AG04450 (cell line): ENCODE measurements at regions not wholly inside any gene's neighbourhood (a gene's known extent, or its start where the extent isn't known, plus 50 kb on each side); places are given as distances from the start of the nearest gene placed in this dataset.

Experiments used
- CTCF ChIA-PET: fragments of 300-600, 350-600 bp; formaldehyde crosslinking; extraction: SDS; loops from one replicate; lab custom pipeline; 2022; ENCODE audit warnings: antibody characterized with exemption, inconsistent platforms; lab: Charles Lee
- POLR2A ChIA-PET: fragments of 350-600 bp; formaldehyde crosslinking; extraction: SDS; loops from one replicate; lab custom pipeline; 2021; ENCODE audit warnings: antibody characterized with exemption, inconsistent platforms; lab: Yijun Ruan, JAX
- DNase-seq: peaks from one replicate; pipeline ENCODE4 v3.0.0-alpha.2; 2011; ENCODE audit warnings: low read depth, low spot score
- H3K27ac ChIP-seq: one replicate; pipeline ENCODE4 v1.5.1; 2012; ENCODE audit warnings: low read depth, low read length, control low read depth
- H3K27me3 ChIP-seq: one replicate; pipeline ENCODE4 v1.6.0; 2012; ENCODE audit warnings: low read length; ENCODE audit not compliant: control insufficient read depth, insufficient read depth
- H3K4me3 ChIP-seq: 2 replicates; pipeline ENCODE4 v1.5.1; 2011; ENCODE audit warnings: mild to moderate bottlenecking, low read depth, low read length, control low read depth
- H3K9me3 ChIP-seq: 2 replicates; pipeline ENCODE4 v1.5.1; 2012; ENCODE audit warnings: low read length; ENCODE audit not compliant: control insufficient read depth, insufficient read depth
- TF ChIP-seq, protein P1 (sequence below): IDR thresholded peaks from 2 replicates; pipeline ENCODE4 v1.5.1; 2011; ENCODE audit warnings: low read depth, low read length, control low read depth, inconsistent platforms

DNA sequence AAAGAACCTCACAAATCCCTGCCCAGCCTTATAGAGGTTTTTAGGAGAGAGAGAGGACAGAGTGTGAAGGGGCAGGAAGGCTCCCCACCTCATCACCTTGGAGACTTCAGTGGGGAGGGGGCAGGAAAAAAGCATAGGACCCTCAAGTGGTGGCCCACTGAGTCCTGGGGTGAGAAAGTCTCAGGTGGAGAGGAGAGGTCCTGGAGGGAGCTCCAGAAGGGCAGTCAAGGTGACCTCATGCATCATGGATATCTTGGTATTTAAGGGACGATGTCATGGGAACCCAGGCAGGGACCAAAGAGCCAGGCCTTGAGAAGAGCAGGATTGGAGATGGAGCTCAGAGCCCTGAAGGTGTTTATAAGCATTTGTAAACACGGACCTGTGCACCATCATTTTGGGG lies 204.5 kb downstream of the SLC4A3 start:
- H3K27ac ChIP-seq, result no peak overlapping the region
- ChIA-PET CTCF (no interaction called here), POLR2A (no interaction called here)

DNA sequence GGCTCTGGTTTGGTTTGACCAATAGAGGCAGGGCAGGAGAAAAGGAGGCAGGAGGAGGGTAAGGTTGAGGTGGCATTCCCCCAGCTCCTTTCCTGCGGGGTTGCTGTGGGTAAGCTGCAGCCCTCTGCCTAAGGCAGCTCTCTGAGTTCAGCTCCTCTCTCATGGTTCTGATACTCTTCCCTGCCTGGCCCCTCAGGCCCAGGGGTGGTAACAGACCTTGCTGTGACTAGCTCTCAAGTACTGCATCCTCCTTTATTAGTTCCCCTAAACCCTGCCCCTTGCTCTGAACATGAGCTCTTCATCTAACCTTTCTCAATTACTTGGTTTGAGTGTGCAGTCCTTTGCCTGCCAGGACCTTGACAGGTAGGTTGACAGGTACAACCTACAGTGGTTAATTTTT lies 205.5 kb downstream of the SLC4A3 start:
- Histone ChIP-seq H3K27me3 (peaks cover 5% of the 10 kb centered on the region), H3K27ac (no peak overlapping the region), H3K4me3 (no peak overlapping the region), H3K9me3 (no peaks in the 10 kb centered on the region)
- POLR2A ChIA-PET, result no interaction called here
- TF ChIP-seq, protein P1, sequence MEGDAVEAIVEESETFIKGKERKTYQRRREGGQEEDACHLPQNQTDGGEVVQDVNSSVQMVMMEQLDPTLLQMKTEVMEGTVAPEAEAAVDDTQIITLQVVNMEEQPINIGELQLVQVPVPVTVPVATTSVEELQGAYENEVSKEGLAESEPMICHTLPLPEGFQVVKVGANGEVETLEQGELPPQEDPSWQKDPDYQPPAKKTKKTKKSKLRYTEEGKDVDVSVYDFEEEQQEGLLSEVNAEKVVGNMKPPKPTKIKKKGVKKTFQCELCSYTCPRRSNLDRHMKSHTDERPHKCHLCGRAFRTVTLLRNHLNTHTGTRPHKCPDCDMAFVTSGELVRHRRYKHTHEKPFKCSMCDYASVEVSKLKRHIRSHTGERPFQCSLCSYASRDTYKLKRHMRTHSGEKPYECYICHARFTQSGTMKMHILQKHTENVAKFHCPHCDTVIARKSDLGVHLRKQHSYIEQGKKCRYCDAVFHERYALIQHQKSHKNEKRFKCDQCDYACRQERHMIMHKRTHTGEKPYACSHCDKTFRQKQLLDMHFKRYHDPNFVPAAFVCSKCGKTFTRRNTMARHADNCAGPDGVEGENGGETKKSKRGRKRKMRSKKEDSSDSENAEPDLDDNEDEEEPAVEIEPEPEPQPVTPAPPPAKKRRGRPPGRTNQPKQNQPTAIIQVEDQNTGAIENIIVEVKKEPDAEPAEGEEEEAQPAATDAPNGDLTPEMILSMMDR, result no peak
- CTCF ChIA-PET, result interaction anchor here (0.6 to 1.2 kb wide), 2 partner anchors 13 to 291 kb away, joined by 3 read pairs; no protein-coding TSS in a partner anchor
- no peak for DNase-seq

More for the DNA sequence above, 204.5 kb downstream of the SLC4A3 start:
- no peaks in the 10 kb centered on the region for H3K9me3 ChIP-seq
- TF ChIP-seq, protein P1, result no peak
- H3K4me3 ChIP-seq, result no peak overlapping the region
- H3K27me3 ChIP-seq, result peaks cover 5% of the 10 kb centered on the region
- DNase-seq, result no peak

DNA sequence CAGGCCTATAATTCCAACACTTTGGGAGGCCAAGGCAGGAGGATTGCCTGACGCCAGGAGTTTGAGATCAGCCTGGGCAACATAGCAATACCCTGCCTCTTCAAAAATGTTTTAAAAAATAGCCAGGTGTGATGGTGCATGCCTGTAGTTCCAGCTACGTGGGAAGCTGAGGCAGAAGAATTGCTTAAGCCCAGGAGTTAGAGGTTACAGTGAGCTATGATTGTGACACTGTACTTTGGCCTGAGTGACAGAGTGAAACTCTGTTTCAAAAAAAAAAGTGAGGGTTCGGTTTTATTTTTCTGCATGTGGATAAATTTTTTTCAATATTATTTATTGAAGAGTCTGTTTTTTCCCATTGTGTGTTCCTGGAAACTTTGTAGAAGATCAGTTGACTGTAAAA lies 208.1 kb downstream of the SLC4A3 start:
- DNase-seq, result no peak
- CTCF ChIA-PET, result interaction anchor here (0.6 to 2.2 kb wide), 5 partner anchors 9 to 113 kb away, joined by 3 to 7 read pairs (median 4); no protein-coding TSS in a partner anchor
- Histone ChIP-seq H3K4me3 (no peak overlapping the region), H3K27ac (no peak overlapping the region), H3K9me3 (no peaks in the 10 kb centered on the region), H3K27me3 (peaks cover 5% of the 10 kb centered on the region)
- POLR2A ChIA-PET, result no interaction called here
- TF ChIP-seq, protein P1, result no peak

DNA sequence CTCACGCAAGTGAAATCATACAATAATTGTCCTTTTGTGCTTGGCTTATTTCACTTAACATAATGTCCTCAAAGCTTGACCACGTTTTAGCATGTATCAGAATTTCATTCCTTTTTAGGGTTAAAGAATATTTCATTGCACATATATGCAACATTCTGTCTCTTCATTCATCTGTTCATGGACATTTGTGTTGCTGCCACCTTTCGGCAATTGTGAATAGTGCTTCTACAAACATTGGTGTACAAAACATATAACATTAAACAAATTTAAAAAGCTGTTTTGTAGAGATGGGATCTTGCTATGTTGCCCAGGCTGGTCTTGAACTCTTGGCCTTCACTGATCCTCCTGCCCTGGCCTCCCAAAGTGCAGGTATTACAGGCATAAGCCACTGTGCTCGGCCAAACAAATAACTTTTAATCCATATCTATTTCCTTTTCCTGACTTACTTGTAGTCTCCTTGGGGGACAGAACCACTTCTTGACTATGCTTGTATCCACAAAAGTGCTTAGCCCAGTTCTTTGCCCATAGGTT lies 209.3 kb downstream of the SLC4A3 start:
- TF ChIP-seq, protein P1, result peak; percentile 49

DNA sequence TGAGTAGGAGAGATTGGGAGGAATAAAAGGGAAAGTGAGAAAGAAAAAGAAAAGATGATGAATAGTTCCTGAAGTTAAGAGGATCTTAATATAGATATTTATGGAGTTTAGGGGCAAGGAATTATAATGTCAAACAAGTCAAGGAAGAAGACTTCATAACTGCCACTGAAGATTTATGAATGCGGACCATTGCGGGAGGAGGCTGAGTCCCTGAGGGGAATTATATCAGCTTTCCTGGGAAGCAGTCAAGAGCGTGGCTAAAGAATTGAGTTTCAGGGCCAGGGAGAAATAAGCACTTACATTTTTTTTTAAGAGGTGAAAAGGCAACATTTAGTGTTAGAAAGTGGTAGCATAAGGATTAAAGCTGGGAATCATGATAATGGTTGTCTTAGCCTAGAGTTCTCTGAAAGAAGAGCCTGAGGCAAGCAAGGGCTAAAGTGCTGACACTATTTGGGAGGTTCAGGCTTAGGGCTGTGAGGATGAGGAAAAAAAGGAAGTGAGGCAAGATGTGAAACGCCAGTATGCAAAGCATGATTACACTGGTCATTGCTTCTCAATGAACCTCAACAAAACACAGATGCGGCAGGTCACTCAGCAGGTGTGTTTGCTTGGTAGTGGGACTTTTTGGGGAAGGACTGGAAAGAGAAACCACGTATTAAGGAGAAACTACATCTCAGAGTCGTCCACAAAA lies 217.1 kb downstream of the SLC4A3 start:
- H3K9me3 ChIP-seq, result no peaks in the 10 kb centered on the region
- DNase-seq, result no peak
- ChIA-PET CTCF (no interaction called here), POLR2A (no interaction called here)
- peaks cover 8% of the 10 kb centered on the region for H3K27me3 ChIP-seq
- H3K27ac ChIP-seq, result no peak overlapping the region
- TF ChIP-seq, protein P1, result no peak
- H3K4me3 ChIP-seq, result no peak overlapping the region

More for the DNA sequence above, 209.3 kb downstream of the SLC4A3 start:
- H3K9me3 ChIP-seq, result no peaks in the 10 kb centered on the region
- CTCF ChIA-PET, result interaction anchor here (0.5 to 2.2 kb wide), 11 partner anchors 10 to 1737 kb away, joined by 3 to 7 read pairs (median 4); no protein-coding TSS in a partner anchor
- no peak for DNase-seq
- POLR2A ChIA-PET, result no interaction called here
- H3K4me3 ChIP-seq, result no peak overlapping the region
- H3K27ac ChIP-seq, result no peak overlapping the region
- peaks cover 5% of the 10 kb centered on the region for H3K27me3 ChIP-seq
